ENCODE measurements at regions not wholly inside any gene's neighbourhood (a gene's known extent, or its start where the extent isn't known, plus 50 kb on each side); places are given as distances from the start of the nearest gene placed in this dataset.
"Not testable (repeated sequence)": the region's sequence is repeated elsewhere in the genome, so short reads cannot be mapped to it uniquely, and the experiment has no call there.

DNA sequence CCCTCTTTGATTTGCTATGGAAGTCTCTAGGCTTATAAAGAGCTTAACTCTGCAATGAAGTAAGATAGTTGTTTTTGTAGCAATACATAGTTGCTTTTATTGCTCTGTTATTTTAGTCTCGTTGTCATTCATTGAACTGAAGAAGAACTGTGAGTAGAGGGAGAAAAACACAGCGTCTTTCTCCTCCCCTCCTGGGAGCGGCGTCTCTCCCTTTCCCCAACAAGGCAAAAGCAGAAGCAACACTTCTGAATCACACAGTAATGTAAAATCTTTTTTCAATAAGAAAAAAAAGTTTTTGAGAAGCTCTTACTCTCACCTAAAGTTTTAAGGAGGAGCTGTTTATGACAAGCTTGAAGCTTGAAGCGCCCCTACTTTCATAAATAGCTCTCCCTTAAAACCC is 119.3 kb upstream of the SLC7A14 start:
- DNase-seq (ENCODE audit: low read depth), result no peak

DNA sequence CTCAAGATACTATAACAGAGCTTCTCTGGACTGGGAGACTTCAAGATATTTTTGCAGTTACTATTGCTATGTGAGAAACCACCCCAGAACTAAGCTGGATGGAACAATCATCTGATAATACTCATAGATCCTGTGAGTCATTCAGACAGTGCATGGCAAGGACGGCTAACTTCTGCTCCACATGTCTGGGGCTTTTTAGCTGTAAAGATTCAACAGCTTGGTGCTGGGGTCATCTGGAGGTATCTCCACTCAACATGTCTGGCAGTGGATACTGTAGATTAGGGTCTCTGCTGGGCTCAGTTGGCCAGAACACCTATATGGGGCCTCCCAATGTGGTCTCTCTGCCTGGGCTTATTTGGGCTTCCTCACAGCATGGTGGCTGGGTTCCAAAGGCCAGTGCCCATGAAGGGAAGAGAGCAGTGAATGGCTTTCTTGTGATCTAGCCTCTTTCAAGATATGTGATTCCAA is 117.3 kb upstream of the SLC7A14 start:
- DNase-seq (ENCODE audit: low read depth), result no peak

DNA sequence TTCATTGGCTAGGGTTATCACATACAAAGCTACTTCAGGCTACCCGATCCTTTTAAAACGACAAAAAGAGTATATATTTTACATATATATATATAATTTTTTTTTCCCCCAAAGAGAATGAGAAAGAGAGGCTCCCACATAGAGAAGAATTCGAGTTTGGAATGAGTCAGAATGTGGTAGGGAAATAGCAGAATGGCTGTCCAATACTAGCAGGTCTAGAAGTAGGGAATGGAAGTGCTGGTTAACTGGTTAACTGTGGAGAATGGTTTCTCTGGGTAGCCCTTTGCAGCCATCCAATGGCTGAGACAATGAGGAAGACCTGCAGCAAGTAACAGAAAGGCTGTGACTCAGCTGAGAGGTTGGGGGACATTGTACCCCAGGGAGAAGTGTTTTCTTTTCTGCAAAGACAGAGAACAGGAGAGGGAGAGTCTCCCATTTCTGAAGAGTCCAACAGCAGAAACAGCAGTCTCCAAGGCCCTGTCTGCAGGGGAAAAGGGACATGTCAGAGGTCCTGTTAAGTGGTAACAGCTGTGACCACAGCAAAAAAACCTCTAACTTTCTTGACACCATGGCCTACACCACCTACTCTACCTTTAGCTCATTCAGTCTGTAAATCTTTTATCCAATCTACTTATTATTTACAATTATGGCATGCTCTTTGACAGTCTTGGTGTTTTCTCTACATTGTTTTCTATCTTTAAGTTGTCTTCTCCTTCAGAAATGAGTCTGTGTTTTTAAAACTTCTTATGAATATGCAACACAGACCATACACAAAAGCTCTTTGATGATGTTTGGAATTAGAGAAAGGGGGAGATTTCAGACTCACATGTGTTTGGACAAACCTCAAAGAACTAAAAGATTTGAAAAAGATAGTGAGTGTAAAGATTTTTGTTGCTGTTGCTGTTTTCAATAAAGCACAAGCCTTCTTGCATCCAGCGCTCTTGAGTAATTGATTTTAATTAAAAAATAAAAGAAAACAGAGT is 116.1 kb upstream of the SLC7A14 start:
- DNase-seq (ENCODE audit: low read depth), result no peak

DNA sequence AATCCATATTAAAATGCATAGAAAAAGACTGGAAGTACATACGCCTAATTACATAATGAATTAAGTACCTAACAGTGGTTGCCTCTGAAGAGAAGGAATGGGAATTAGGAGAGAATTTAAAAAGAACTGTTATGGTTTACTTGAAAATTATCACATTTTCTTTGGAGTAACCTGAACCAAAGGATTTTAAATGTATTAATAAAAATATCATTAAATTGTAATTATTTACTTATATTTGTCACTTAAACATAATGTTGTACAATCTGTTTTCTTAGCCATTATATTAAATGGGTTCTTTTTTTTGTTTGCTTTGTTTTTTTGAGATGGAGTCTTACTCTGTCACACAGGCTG is 114.2 kb upstream of the SLC7A14 start:
- no peak for DNase-seq (ENCODE audit: low read depth)

DNA sequence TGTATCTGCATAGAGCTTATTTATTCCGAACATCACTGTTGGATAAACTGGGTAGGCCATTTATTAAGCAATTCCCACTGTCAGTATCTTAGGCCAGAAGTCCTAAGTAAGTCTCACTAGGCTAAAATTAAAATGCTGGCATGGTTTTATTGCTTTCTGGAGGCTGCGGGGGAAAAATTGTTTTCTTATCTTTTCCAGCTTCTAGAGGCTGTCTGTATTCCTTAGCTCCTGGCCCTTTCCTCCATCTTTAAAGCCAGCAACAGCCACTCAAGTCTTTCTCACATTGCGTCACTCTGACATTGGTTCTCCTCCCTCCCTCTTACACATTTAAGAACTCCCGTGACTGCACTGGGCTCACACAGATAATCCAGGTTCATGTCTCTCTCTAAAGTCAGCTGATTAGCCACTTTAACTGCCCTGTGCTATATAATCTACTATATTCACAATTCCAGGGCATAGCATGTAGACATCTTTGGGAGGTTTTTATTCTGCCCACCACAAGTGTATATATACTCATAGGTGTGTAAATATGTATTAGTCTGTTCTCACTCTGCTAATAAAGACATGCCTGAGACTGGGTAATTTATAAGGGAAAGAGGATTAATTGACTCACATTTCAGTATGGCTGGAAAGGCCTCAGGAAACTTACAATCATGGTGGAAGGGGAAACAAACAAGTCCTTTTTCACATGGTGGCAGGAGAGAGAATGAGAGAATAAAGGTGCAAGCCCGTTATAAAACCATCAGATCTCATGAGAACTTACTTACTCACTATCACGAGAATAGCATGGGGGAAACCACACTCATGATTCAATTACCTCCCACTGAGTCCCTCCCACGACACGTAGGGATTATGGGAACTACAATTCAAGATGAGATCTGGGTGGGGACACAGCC is 113.5 kb upstream of the SLC7A14 start:
- no peak for DNase-seq (ENCODE audit: low read depth)

DNA sequence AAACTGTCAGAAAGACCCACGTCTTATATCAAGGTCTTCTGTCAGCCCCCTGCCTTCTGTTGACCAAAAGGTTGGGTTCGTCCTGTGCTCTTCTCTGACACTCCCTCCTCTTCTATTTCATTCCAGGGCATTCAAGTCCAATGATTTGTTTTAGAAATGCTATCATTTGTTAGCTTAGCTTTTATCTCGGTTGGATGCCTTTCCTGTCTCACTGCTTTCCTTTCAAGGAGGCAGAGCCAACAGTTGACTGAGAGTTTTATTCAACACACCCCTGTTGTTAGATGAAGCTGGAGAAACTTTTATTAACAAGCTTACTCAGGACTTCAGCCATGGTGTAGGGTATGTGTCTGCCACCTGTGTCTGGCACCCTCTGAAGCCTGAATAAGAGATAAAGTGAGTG is 112.0 kb upstream of the SLC7A14 start:
- no peak for DNase-seq (ENCODE audit: low read depth)

DNA sequence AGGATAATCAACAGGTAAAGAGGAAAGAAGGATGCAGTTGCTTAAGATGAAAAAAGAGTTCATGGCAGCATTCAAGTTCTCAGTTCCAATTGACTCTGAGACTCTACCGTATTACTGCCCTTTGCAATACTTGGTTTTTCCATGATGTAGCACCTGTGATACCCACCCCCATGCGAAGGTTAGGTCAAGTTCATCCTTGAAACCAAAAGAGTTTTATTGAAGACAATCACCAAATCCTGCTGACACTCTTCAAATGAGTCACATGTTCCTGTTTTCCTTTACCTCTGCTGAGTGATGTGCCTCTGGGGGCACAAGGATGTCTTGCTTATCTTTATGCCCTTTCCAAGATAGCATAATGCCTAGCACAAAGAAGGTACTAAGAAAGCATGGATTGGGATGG is 111.3 kb upstream of the SLC7A14 start:
- no peak for DNase-seq (ENCODE audit: low read depth)

DNA sequence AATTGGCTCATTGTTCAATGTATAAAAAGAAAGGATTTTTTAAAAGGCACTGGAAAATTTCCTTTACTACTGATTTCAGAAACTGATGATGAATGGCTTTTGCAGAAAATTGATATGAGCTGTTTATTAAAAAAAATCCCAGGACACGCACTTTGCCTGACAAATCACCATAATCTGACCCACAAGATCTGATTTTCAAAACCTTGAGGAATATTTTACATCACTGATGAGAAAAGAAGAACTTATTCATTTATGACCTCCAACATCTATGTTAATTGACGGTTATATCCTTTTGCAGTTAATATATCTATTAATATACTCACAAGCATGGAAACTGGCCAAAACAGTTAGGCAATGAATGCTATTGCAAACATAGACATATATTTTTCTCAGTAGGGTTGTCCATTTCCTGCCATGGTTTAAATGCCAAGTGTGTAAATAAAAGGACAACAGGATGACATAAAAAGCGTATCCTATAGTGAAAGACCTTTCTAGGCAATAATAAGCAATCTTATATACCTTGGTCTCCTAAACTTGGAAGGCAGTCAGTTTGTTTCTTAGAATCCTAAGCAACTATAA is 109.7 kb upstream of the SLC7A14 start:
- DNase-seq (ENCODE audit: low read depth), result no peak

DNA sequence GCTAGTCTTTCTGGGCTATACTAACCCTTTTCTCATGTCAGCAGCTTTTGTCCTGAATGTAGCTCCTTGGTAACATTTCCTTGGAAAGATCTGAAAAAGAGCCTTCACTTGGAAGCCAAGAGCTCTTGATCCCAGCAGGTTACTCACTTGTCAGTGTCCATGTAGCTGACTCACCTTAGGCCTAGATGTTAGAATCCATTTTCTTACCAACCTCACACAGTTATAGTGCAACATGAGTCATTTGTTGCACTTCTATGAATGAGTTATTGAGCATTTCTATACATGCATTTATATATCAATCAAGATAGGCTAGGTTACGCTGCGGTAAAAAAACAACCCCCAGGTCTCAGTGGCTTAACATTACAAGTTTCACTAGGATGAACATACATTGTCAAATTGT is 106.8 kb upstream of the SLC7A14 start:
- no peak for DNase-seq (ENCODE audit: low read depth)

DNA sequence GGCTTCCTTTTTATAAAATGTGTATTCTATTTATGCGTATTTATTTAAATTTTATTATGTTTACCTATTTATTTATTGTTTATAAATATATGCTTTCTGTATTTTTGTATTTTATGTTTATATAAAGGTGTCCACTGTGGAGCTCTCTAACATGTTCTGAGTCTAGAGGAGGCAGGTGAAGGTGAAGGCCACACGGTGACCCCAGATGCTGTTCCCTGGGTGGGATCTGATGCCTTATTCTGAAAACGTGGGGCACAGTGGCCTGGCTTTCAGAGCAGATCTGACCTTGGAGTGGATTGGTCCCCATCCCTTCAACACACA is 104.7 kb upstream of the SLC7A14 start:
- DNase-seq (ENCODE audit: low read depth), result no peak

DNA sequence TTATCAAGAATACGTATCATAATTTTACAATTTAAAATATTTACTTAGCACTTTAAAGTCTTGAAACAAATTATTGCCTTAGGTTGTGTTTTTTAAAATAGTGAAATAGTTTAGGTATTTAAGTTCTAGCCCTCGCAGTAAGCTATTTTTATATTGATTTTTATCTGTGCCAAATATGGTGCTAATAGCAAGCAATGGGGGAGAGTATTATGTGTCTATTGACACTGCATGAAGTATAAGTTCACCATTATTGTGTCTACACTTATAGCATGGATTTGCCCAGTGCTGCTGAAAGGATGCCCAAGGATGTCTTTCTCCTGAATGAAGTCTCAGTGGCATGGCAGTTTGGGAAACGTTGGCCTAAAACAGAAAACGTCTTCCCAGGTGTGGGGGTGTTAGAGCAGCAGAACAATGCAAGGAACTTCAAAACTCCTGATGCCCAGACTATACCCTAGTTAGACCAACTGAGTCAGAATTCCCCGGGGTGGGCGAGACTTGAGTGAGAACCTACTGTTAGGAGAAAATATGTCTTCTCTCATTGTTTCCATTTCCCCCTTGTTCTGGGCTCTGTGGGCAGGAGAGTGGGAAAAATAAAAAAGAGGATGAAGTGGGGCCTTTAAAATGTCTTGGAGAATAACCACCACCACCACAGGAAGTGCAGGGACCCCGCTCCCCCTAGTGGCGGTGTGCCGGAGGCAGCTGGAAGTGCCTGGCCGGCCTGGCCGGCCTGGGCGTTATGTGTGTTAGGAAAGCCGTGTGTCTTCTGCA is 104.2 kb upstream of the SLC7A14 start:
- peak; percentile 43 for DNase-seq (ENCODE audit: low read depth)

DNA sequence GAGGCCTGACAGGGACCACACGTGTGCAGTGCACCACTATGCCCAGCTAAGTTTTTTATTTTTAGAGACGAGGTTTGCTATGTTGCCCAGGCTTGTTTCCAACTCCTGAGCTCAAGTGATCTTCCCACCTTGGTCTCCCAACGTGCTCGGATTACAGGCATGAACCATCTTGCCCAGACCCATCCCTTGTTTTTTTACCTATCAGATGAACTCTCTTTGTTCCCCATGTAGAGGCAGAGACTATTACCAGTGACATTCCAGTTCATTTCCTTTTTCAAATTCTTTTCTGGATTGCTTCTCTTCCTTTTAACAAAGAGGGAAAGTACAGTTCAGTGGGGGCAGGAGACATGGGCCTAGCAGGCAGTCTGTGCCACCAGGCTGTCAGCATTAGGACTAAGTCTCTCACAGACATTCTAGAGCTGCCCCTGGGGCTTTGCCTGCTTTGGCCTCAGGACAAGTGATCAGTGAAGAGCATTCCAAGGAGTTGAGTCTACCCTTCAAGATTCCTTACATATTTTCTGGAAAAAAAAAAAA is 103.5 kb upstream of the SLC7A14 start:
- no peak for DNase-seq (ENCODE audit: low read depth)

DNA sequence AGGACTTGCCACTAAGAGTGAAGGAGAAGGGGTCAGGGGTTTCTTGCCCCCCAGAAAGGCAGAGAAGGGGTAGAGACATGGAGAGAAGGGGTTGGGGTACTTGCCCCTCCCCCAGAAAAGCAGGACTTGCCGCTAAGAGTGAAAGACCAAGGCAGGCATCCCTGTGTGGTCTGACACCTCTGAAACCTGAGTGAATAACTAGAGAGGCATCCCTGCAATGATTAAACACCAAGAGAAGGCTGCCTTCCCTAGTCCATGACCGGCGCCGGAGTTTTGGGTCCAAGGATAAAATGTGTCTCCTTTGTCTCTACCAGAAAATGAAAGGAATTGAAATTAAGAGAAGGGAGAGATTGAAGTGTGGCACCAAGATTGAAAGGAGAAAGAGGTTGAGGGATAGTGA is 102.3 kb upstream of the SLC7A14 start:
- not testable (repeated sequence) for DNase-seq (ENCODE audit: low read depth)

DNA sequence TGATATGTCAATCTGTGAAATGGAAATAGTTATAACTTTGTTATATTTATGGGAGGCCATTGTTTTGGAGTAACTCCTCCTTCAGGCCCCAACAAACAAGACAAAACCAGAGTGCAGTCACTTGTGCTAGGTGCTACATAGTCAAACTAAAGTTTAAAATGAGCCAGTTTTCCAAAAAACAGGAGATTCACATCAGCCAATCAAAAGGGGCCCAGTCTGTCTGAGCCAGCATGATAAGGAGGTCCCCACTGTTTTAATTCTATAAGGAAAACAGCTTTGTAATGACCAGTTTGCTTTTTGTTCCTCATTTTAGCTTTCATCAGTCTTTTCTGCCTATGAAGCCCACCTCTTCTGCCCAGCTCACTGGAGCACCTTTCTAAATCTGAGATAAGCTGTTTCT is 94.7 kb upstream of the SLC7A14 start:
- DNase-seq (ENCODE audit: low read depth), result no peak

DNA sequence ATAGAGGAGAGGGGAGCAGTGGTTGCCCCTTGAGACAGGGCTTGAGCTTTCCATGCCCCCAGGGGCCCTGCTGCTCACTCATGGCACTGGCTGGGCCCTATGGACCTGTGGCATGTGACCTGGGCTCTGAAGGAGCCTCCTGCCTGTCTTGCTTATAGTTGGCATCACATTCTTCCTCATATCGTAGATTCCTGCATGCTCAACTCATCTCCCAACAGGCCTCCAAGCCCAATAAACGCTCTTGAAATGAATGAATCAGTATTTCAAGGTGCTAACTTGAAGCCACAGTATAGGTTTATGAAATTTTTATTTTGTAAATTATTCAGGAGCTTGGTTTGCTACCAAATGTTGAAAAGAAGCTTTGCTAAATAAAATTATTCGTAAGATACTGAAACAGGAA is 93.3 kb upstream of the SLC7A14 start:
- DNase-seq (ENCODE audit: low read depth), result no peak

DNA sequence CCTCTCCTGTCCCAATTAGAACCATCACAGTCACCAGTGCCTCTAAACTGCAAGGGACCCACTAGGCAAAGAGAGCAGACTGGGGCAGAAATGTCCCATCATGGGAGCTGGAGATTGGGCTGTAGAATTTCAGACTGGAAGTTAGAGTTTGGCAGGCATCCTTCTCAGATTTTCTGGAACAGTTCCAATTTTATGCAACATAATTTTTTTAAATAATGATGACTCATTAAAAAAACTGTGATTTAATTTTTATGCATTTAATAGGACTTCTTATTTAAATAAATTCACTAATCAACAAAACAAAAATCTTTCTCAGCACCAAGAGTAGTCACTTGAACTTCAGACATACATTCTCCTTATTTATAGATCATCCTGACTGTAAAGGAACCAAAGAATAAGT is 84.6 kb upstream of the SLC7A14 start:
- no peak for DNase-seq (ENCODE audit: low read depth)

DNA sequence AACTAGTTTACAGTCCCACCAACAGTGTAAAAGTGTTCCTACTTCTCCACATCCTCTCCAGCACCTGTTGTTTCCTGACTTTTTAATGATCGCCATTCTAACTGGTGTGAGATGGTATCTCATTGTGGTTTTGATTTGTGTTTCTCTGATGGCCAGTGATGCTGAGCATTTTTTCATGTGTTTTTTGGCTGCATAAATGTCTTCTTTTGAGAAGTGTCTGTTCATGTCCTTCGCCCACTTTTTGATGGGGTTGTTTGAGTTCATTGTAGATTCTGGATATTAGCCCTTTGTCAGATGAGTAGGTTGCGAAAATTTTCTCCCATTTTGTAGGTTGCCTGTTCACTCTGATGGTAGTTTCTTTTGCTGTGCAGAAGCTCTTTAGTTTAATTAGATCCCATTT is 77.1 kb upstream of the SLC7A14 start:
- DNase-seq (ENCODE audit: low read depth), result not testable (repeated sequence)

DNA sequence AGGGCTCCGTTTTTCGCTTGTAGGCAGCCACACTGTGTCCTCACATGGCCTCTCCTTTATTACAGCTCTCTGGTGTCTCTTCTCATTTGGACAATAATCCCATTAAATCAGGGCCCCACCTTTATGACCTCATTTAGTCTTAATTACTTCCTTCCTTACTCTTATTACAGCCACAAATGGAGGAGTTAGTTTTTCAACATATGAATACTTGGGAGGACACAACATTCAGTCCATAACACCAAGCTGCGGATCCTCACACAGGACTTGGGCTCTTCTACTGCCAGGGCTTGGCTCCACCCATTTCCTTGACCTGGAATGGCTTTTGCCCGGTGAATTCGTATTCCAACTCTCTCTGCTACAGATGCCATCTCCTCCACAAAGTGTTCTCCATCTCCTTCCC is 74.3 kb upstream of the SLC7A14 start:
- no peak for DNase-seq (ENCODE audit: low read depth)

DNA sequence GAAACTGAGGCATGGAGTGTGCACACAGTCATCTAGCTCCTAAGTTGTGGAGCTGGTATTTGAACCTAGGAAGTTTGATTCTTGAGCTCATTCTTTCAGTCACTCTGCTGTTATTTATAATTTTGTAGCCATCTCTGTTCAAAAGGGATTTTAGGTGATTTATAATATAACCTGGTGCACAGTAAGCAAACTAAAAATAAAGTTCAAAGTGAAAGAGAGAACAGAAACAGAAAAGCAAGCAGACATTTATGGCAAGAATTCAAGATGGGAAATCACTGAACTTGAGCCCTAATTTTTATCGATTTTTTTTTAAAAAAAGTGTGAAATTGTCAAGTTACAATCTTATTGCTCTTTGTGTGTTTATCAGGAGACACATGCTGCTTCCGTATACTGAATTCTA is 71.4 kb upstream of the SLC7A14 start:
- DNase-seq (ENCODE audit: low read depth), result no peak

DNA sequence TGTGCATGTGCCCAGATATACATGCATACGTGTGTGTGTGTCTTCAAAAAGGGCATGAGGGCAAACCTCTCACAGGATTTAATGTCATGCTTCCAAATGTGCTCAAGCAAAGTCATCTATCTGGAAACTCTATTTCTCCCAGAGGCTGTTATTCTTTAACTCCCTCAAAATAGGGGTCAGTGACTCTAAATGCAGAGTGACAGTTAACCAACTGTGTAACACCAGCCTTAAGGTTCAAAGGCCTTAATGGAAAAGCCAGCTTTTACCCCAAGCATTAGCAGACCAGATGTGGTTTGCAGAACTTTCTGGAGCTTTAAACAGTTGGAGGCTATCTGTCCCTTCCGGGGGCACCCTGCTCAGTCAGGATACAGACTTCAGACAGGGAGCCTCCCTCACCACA is 70.4 kb upstream of the SLC7A14 start:
- no peak for DNase-seq (ENCODE audit: low read depth)

DNA sequence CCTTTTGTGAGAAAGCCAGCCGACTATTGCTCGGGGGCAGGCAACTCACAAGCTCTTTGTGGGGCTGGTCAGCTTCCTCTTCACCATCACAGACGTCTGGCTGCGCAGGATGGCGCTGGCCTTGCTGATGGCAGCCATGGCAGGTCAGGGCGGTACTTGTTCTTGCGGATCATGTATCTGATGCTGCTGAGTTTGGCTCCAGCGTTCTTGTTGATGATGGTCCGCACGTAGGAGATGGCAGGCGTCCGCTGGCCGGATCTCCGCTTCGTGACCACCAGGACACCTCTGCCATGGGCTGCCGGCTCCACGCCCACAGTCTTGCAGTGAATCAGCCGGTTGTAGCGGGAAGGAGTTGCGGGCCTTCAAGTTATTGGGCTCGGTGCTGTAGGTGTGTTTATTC is 67.9 kb upstream of the SLC7A14 start:
- no peak for DNase-seq (ENCODE audit: low read depth)

All from activated T-cell treated with anti-CD3 and anti-CD28 coated beads for 48 hours (primary cell).